ENCODE measurements at regions not wholly inside any gene's neighbourhood (a gene's known extent, or its start where the extent isn't known, plus 50 kb on each side); places are given as distances from the start of the nearest gene placed in this dataset.
"Not testable (repeated sequence)": the region's sequence is repeated elsewhere in the genome, so short reads cannot be mapped to it uniquely, and the experiment has no call there.

GRCh38 chr13:40043764-40044163 lies 388.3 kb downstream of the COG6 start:
- CTCF ChIA-PET, result no interaction called here
- DNase-seq (ENCODE audit: extremely low spot score), result no peak
- TF ChIP-seq L3MBTL2 (conservative IDR thresholded peaks at IDR 0.05) (no peak), LEF1 (IDR thresholded peaks at IDR 0.05; ENCODE audit: borderline replicate concordance) (no peak), ARNT (IDR thresholded peaks at IDR 0.05) (no peak), FOXK2 (IDR thresholded peaks at IDR 0.05) (no peak), SP1 (IDR thresholded peaks at IDR 0.05) (no peak), ZNF384 (IDR thresholded peaks at IDR 0.05) (no peak), CTBP1 (IDR thresholded peaks at IDR 0.05; ENCODE audit: borderline replicate concordance) (no peak), FOXM1 (IDR thresholded peaks at IDR 0.05; ENCODE audit: borderline replicate concordance) (no peak), SUZ12 (IDR thresholded peaks at IDR 0.05) (no peak), HDGF (IDR thresholded peaks at IDR 0.05; ENCODE audit: borderline replicate concordance) (no peak), BHLHE40 (IDR thresholded peaks at IDR 0.05; ENCODE audit: borderline replicate concordance) (no peak)
- POLR2A ChIA-PET, result no interaction called here

DNA sequence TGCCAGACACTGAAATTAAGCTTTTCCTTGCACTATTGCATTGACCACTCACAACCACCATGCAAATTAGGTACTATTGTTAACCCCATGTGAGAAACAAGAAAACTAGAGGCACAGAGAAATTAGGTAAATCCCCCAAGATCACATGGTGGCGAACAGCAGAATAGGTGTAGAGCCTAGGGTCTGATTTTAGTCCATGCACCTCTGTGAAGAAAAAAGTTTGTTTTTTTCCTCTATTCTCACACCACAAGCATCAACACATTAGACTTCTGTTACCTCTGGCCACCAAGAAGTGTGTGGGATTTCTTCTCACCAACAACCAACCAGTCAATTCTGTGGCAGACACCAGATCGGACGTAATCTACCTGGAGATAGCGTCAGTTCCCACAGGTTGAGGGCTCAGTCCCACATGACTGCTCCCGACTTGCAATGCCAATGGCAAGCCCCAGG lies 391.9 kb downstream of the COG6 start:
- TF ChIP-seq L3MBTL2 (conservative IDR thresholded peaks at IDR 0.05), result no peak
- TF ChIP-seq SP1 (IDR thresholded peaks at IDR 0.05), result no peak
- no peak for TF ChIP-seq ZNF384 (IDR thresholded peaks at IDR 0.05)
- TF ChIP-seq ELF4 (IDR thresholded peaks at IDR 0.05), result no peak
- TF ChIP-seq NFRKB (IDR thresholded peaks at IDR 0.05), result no peak
- no peak for TF ChIP-seq FOXK2 (IDR thresholded peaks at IDR 0.05)
- TF ChIP-seq, protein P1, sequence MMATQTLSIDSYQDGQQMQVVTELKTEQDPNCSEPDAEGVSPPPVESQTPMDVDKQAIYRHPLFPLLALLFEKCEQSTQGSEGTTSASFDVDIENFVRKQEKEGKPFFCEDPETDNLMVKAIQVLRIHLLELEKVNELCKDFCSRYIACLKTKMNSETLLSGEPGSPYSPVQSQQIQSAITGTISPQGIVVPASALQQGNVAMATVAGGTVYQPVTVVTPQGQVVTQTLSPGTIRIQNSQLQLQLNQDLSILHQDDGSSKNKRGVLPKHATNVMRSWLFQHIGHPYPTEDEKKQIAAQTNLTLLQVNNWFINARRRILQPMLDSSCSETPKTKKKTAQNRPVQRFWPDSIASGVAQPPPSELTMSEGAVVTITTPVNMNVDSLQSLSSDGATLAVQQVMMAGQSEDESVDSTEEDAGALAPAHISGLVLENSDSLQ (IDR thresholded peaks at IDR 0.05), result no peak
- ChIA-PET CTCF (no interaction called here), POLR2A (no interaction called here)
- no peak for DNase-seq (ENCODE audit: extremely low spot score)

DNA sequence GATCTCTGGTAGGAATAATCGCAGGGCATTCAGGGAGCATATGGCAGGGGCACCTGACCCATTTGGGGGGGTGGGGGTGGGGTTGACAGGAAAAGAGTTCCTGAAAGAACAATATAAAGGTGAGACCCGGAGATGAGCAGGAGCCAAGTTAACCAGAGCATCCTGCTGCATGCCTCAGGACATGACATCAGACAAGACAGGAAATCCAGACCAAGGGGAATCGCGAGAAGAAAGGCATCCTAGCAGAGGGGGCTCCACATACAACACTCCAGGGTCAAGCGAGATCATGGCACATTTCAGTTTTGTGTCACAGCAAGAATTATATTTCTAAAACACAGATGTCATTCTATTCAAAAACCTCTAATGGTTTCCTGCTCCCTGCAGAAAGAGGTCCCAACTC lies 393.1 kb downstream of the COG6 start:
- no peak for DNase-seq (ENCODE audit: extremely low spot score)
- TF ChIP-seq SP1 (IDR thresholded peaks at IDR 0.05) (no peak), TARDBP (IDR thresholded peaks at IDR 0.05) (no peak), HDGF (IDR thresholded peaks at IDR 0.05; ENCODE audit: borderline replicate concordance) (no peak), CTBP1 (IDR thresholded peaks at IDR 0.05; ENCODE audit: borderline replicate concordance) (no peak), ZNF384 (IDR thresholded peaks at IDR 0.05) (no peak), BHLHE40 (IDR thresholded peaks at IDR 0.05; ENCODE audit: borderline replicate concordance) (no peak), ARNT (IDR thresholded peaks at IDR 0.05) (no peak), L3MBTL2 (conservative IDR thresholded peaks at IDR 0.05) (no peak), LEF1 (IDR thresholded peaks at IDR 0.05; ENCODE audit: borderline replicate concordance) (no peak), FOXM1 (IDR thresholded peaks at IDR 0.05; ENCODE audit: borderline replicate concordance) (no peak)
- TF ChIP-seq, protein P1 (IDR thresholded peaks at IDR 0.05), result no peak
- POLR2A ChIA-PET, result no interaction called here
- CTCF ChIA-PET, result no interaction called here

DNA sequence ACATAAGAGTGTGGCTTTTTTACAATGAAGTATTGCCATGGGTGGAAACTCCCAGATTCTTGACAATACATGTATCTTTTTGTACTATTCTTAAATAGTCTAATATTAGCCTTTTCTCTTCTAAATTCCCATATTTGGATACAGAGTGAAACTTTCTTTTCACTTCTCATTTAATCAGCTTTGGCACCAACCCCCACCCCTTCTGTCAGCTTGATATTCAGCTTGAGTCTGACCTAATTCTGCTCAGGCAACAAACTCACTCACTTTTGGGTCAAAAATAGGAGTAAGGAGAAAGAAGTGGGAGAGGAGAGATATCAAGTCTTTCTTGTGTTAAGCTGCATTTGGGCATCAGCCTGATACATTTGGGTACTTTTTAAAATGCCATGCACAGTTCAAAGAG lies 397.5 kb downstream of the COG6 start:
- ChIA-PET POLR2A (no interaction called here), CTCF (no interaction called here)
- TF ChIP-seq FOXA1 (IDR thresholded peaks at IDR 0.05) (no peak), HDGF (IDR thresholded peaks at IDR 0.05; ENCODE audit: borderline replicate concordance) (no peak), FOXM1 (IDR thresholded peaks at IDR 0.05; ENCODE audit: borderline replicate concordance) (no peak), NFRKB (IDR thresholded peaks at IDR 0.05) (no peak), LEF1 (IDR thresholded peaks at IDR 0.05; ENCODE audit: borderline replicate concordance) (no peak), CTBP1 (IDR thresholded peaks at IDR 0.05; ENCODE audit: borderline replicate concordance) (no peak), BHLHE40 (IDR thresholded peaks at IDR 0.05; ENCODE audit: borderline replicate concordance) (no peak)
- no peak for DNase-seq (ENCODE audit: extremely low spot score)

GRCh38 chr13:40053401-40053800 lies 397.9 kb downstream of the COG6 start:
- CTCF ChIA-PET, result no interaction called here
- POLR2A ChIA-PET, result no interaction called here
- no peak for TF ChIP-seq ELF4 (IDR thresholded peaks at IDR 0.05)
- TF ChIP-seq CTBP1 (IDR thresholded peaks at IDR 0.05; ENCODE audit: borderline replicate concordance), result no peak
- no peak for TF ChIP-seq L3MBTL2 (conservative IDR thresholded peaks at IDR 0.05)
- TF ChIP-seq BHLHE40 (IDR thresholded peaks at IDR 0.05; ENCODE audit: borderline replicate concordance), result no peak
- TF ChIP-seq ARNT (IDR thresholded peaks at IDR 0.05), result no peak
- TF ChIP-seq SP1 (IDR thresholded peaks at IDR 0.05), result no peak
- no peak for TF ChIP-seq SUZ12 (IDR thresholded peaks at IDR 0.05)
- no peak for TF ChIP-seq FOXK2 (IDR thresholded peaks at IDR 0.05)
- TF ChIP-seq HDGF (IDR thresholded peaks at IDR 0.05; ENCODE audit: borderline replicate concordance), result no peak
- TF ChIP-seq, protein P1 (IDR thresholded peaks at IDR 0.05), result no peak
- TF ChIP-seq FOXA1 (IDR thresholded peaks at IDR 0.05), result no peak
- no peak for TF ChIP-seq TARDBP (IDR thresholded peaks at IDR 0.05)
- no peak for TF ChIP-seq NFRKB (IDR thresholded peaks at IDR 0.05)
- DNase-seq (ENCODE audit: extremely low spot score), result no peak

GRCh38 chr13:40054422-40054821 lies 399.0 kb downstream of the COG6 start:
- CTCF ChIA-PET; DNase-seq (ENCODE audit: extremely low spot score); POLR2A ChIA-PET: not testable (repeated sequence)

DNA sequence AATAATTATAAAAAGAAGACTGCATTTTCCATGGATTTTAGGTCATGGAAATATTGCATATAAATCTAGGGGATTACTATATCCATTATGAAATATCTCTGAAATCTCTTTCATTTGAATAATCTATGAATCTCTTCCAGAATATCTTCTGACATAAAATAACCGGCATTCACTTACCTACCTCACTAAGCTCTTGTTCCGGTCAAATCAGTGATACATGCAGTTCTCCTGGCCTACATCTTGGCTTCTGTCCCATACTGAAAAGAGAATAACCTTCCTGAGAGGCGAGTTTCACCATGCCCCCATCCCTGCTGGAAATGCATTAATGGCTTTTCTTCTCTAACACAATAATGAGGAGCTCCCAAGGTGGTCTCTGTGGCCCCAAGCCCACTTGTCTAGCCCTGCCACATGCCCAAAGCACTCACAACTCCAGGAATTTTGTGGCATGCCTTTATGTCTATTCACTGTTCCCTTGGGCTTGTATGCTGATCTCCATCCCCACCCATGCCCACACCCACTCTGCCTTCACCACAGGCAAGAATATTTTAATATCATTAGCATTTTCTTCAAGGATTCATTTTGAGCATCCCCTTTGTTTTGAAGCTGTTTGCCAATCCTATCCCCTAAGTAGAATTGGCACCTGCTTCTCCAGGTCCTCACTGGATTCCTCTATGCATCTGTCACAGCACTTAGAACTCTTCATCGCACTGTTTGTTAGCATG lies 401.6 kb downstream of the COG6 start:
- DNase-seq (ENCODE audit: extremely low spot score), result no peak
- TF ChIP-seq BHLHE40 (IDR thresholded peaks at IDR 0.05; ENCODE audit: borderline replicate concordance), result no peak
- TF ChIP-seq LEF1 (IDR thresholded peaks at IDR 0.05; ENCODE audit: borderline replicate concordance), result no peak
- CTCF ChIA-PET, result no interaction called here
- POLR2A ChIA-PET, result no interaction called here
